ENCODE measurements at regions not wholly inside any gene's neighbourhood (a gene's known extent, or its start where the extent isn't known, plus 50 kb on each side); places are given as distances from the start of the nearest gene placed in this dataset.
A peak's percentile ranks its signal among the peaks of the same experiment; 100 is the strongest.

- Histone ChIP-seq H3K4me3 (ENCODE audit: low read depth, low read length) (no peak overlapping the region), H3K4me1 (ENCODE audit: control insufficient read depth, insufficient read depth, low read length) (no peaks in the 10 kb centered on the region), H3K9me3 (ENCODE audit: control insufficient read depth, insufficient read depth, low read depth, low read length) (no peaks in the 10 kb centered on the region), H3K27ac (ENCODE audit: extremely low read depth, low read depth, low read length) (no peak overlapping the region), H3K36me3 (ENCODE audit: control insufficient read depth in 2 of 2, insufficient read depth in 1 of 2, low read length in 2 of 2) (no peaks in the 10 kb centered on the region)
- CTCF ChIA-PET = no interaction called here
- POLR2A ChIA-PET = no interaction called here
- TF ChIP-seq ZNF10 (tag by site-specific recombination; IDR thresholded peaks at IDR 0.05) (no peak), ZNF211 (tag by site-specific recombination; IDR thresholded peaks at IDR 0.05; ENCODE audit: low read depth) (no peak), KLF8 (tag by site-specific recombination; IDR thresholded peaks at IDR 0.05) (no peak), BCL11A (tag by site-specific recombination; IDR thresholded peaks at IDR 0.05; ENCODE audit: low read depth) (no peak), ZNF433 (tag by site-specific recombination; IDR thresholded peaks at IDR 0.05; ENCODE audit: low read depth) (no peak), MZF1 (tag by site-specific recombination; IDR thresholded peaks at IDR 0.05; ENCODE audit: borderline replicate concordance) (no peak), ZNF24 (tag by site-specific recombination; IDR thresholded peaks at IDR 0.05) (no peak), ZNF571 (tag by site-specific recombination; IDR thresholded peaks at IDR 0.05) (no peak), ZBTB11 (tag by site-specific recombination; conservative IDR thresholded peaks at IDR 0.05; ENCODE audit: low read depth) (no peak), SETDB1 (IDR thresholded peaks at IDR 0.05; ENCODE audit: insufficient read length, low read length) (no peak), ZNF324 (tag by site-specific recombination; IDR thresholded peaks at IDR 0.05) (no peak), ZNF623 (tag by site-specific recombination; IDR thresholded peaks at IDR 0.05) (no peak), TCF7L2 (IDR thresholded peaks at IDR 0.05; ENCODE audit: borderline replicate concordance, low read depth, low read length) (no peak), ZSCAN18 (tag by site-specific recombination; IDR thresholded peaks at IDR 0.05) (no peak), ZNF837 (tag by site-specific recombination; IDR thresholded peaks at IDR 0.05) (no peak), EGR2 (tag by site-specific recombination; IDR thresholded peaks at IDR 0.05; ENCODE audit: low read depth) (no peak), ZNF514 (tag by site-specific recombination; IDR thresholded peaks at IDR 0.05) (no peak), ZNF664 (tag by site-specific recombination; IDR thresholded peaks at IDR 0.05) (no peak)
Measured at GRCh38 chr1:17927952-17928351, 172.8 kb downstream of the ACTL8 start.

GRCh38 chr1:17929224-17929623 lies 174.1 kb downstream of the ACTL8 start:
- TF ChIP-seq SCRT2 (tag by site-specific recombination; IDR thresholded peaks at IDR 0.05) = peak; percentile 65
- no peak for TF ChIP-seq ZBTB7A (tag by site-specific recombination; IDR thresholded peaks at IDR 0.05; ENCODE audit: low read depth)
- Histone ChIP-seq H3K4me3 (ENCODE audit: low read depth, low read length) (no peak overlapping the region), H3K36me3 (ENCODE audit: control insufficient read depth in 2 of 2, insufficient read depth in 1 of 2, low read length in 2 of 2) (no peaks in the 10 kb centered on the region), H3K9me3 (ENCODE audit: control insufficient read depth, insufficient read depth, low read depth, low read length) (no peaks in the 10 kb centered on the region), H3K27ac (ENCODE audit: extremely low read depth, low read depth, low read length) (no peak overlapping the region), H3K4me1 (ENCODE audit: control insufficient read depth, insufficient read depth, low read length) (no peaks in the 10 kb centered on the region)
- POLR2A ChIA-PET = no interaction called here
- CTCF ChIA-PET = interaction anchor here (0.8 kb wide), 1 partner anchor 10 kb away, joined by 3 read pairs; no protein-coding TSS in a partner anchor
